RWPE1 (cell line): ENCODE measurements at regions not wholly inside any gene's neighbourhood (a gene's known extent, or its start where the extent isn't known, plus 50 kb on each side); places are given as distances from the start of the nearest gene placed in this dataset.

Experiments used
- CTCF ChIA-PET: fragments of 350-600 bp; sonication (Branson Sonifier 250); formaldehyde crosslinking; extraction: SDS; loops from one replicate; lab custom pipeline; 2021; lab: Yijun Ruan, JAX
- POLR2A ChIA-PET: fragments of 400-600 bp; formaldehyde crosslinking; extraction: SDS; loops from one replicate; lab custom pipeline; 2020; ENCODE audit warnings: antibody characterized with exemption; ENCODE audit not compliant: low non-redundant PET; lab: Yijun Ruan, JAX
- DNase-seq: peaks from one replicate; pipeline ENCODE4 v3.0.0; 2012; ENCODE audit warnings: low spot score
- H3K27ac ChIP-seq: fragments of 450-650 bp; 2 replicates; pipeline ENCODE4 v1.5.1; 2017
- TF ChIP-seq, protein P1 (sequence below): fragments of 450-650 bp; conservative IDR thresholded peaks from 2 replicates; pipeline ENCODE4 v1.5.1; 2017; ENCODE audit warnings: low read depth, mild to moderate bottlenecking

DNA sequence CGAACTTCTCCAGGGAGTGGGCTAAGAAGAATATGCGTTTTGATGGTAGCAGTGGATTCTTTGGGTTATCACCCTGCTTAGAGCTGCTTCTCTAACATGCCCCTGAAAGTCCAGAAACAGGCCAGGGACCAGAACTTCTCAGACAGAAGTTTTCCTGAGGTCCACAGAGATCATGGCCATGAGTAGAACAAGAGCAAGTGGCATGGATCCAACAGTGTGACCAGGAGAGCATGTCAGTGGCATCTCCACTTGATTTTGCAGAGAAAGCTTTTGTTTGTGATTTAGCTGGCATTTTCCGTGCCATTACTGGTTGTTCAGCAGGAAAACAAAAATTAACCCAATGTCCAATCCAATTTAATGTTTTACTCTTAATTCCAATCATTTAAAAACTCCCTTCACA, 298.5 kb upstream of the CD180 start:
- POLR2A ChIA-PET: no interaction called here
- CTCF ChIA-PET: interaction anchor here (0.6 to 2.6 kb wide), 5 partner anchors 12 to 772 kb away, joined by 3 to 13 read pairs (median 4); no protein-coding TSS in a partner anchor

DNA sequence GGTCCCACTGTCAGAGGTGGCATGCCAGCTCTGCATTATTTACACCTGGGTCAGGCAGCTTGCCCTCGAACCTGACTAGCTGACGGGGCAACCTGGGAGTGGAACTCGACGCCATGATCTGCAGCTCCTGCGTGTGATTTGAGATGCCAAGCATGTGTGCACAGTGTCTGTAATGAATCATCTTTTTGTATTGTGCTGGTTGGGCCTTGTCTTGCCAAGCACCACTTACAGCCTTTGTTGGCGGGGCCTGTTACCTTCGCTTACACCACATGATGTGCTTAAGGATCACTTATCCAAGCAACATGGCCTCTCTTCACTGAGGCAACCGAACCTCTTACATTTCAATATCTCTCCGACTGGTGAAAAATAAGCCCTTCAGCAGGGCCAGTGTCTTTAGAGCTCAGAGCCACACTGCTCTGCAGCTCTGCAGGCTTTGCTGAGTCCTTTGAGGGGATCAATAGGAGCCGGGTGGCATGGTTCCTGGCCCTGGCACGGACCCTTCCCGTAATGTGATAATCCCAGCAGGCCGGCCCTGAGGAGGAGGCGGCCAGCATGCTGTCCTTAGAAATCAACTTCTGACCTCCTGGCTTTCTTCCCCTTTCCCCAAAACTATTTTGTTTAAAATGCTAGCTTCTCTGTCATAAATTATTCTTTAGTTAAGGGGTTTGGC, 297.7 kb upstream of the CD180 start:
- no peak overlapping the region for H3K27ac ChIP-seq
- ChIA-PET CTCF (interaction anchor here (0.5 to 2.6 kb wide), 9 partner anchors 13 to 773 kb away, joined by 3 to 13 read pairs (median 3); partner anchors contain the start of gene PIK3R1), POLR2A (no interaction called here)
- TF ChIP-seq, protein P1, sequence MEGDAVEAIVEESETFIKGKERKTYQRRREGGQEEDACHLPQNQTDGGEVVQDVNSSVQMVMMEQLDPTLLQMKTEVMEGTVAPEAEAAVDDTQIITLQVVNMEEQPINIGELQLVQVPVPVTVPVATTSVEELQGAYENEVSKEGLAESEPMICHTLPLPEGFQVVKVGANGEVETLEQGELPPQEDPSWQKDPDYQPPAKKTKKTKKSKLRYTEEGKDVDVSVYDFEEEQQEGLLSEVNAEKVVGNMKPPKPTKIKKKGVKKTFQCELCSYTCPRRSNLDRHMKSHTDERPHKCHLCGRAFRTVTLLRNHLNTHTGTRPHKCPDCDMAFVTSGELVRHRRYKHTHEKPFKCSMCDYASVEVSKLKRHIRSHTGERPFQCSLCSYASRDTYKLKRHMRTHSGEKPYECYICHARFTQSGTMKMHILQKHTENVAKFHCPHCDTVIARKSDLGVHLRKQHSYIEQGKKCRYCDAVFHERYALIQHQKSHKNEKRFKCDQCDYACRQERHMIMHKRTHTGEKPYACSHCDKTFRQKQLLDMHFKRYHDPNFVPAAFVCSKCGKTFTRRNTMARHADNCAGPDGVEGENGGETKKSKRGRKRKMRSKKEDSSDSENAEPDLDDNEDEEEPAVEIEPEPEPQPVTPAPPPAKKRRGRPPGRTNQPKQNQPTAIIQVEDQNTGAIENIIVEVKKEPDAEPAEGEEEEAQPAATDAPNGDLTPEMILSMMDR: no peak
- DNase-seq: no peak

More for the DNA sequence above, 298.5 kb upstream of the CD180 start:
- H3K27ac ChIP-seq: no peak overlapping the region
- TF ChIP-seq, protein P1: no peak
- no peak for DNase-seq

DNA sequence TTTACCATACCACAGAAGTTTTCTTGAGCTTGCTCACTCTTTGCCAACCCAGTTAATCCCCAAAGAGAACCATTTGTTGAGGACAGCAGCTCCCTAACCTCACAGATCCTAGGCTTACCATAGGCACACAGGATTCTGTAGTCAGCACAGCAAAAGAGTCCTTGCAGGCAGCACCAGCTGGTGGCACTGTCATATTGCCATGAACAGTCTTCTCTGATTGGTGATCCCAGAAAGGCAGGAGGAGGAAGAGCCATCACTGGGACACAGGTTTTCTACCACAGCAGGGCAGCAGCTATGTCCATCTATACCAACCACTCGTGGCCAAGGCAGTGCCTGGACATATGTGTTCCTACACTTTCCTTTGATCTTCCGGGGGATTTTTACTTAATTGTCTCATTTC, 297.1 kb upstream of the CD180 start:
- TF ChIP-seq, protein P1: no peak
- no peak overlapping the region for H3K27ac ChIP-seq
- CTCF ChIA-PET: interaction anchor here (0.5 to 2.6 kb wide), 6 partner anchors 14 to 759 kb away, joined by 3 to 13 read pairs (median 3); partner anchors contain the start of gene PIK3R1
- POLR2A ChIA-PET: no interaction called here
- DNase-seq: peak; percentile 22

DNA sequence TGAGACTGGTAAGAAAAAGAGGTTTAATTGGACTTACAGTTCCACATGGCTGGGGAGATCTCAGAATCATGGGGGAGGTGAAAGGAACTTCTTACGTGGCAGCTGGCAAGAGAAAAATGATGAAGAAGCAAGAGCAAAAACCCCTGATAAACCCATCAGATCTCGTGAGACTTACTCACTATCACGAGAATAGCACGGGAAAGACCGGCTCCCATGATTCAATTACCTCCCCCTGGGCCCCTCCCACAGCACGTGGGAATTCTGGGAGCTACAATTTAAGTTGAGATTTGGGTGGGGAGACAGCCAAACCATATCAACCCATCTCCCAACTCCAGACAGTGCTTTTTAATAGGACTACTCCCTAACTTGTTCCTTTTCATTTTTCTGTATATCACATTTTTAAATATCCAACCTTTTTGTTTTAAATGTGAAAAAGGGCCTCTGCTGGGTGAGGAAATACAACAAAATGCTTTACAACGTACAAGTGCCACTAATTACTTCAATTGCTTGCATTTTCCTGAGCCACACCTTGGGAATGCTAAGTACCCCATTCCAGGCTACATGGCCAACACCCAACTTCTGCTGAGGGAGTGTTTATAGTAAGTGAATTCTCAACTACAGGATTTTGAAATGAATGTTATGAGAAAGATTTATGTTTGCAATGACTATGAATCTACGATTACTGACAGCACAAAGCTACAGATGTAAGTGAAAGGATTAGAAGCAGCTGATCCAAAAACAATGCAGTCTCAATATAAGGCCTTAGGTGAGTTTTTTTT, 294.1 kb upstream of the CD180 start:
- H3K27ac ChIP-seq: peak overlapping the region; percentile 33; the same call in 1 of the 2 replicates
- ChIA-PET CTCF (no interaction called here), POLR2A (no interaction called here)
- no peak for DNase-seq
- TF ChIP-seq, protein P1: no peak

DNA sequence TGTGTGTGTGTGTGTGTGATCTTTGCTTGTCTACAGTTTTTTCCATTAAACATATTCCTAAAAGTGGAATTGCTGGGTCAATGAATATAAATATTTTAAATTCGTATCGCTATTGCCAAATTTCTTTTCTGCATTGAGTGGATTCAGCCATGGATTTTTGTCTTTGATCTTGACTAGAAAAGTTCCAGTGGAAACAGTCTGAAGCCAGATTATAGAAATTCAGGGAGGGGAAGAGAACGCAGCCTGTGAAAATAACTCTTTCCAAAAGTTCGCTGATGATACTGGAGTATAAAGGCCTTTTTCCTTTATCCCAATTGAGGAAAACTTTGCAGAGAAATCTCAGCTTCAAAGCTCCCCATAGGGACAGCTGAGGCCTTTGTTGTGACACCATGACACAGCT, 292.3 kb upstream of the CD180 start:
- no peak overlapping the region for H3K27ac ChIP-seq
- TF ChIP-seq, protein P1: no peak
- no peak for DNase-seq
- CTCF ChIA-PET: no interaction called here
- POLR2A ChIA-PET: no interaction called here

DNA sequence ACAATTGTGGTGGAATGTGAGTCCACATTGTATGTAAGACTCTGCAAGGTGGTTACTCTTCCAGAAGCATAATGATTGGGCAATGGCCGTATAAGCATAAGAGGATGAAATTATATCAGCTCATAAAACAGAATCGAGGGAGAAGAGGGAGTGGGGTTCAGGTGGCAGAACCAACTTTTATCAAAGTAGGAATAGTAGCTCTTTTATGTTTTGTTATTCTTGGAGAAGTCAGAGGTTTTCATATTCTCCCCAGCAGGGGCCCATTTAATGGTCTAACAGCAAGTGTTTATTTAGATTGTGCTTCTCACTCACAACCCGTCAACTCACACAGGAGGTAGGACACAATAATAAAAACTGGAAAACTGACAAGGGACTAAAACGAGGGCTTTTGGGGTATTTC, 291.3 kb upstream of the CD180 start:
- POLR2A ChIA-PET: no interaction called here
- DNase-seq: no peak
- TF ChIP-seq, protein P1: no peak
- H3K27ac ChIP-seq: no peak overlapping the region
- CTCF ChIA-PET: no interaction called here
